ENCODE measurements at regions not wholly inside any gene's neighbourhood (a gene's known extent, or its start where the extent isn't known, plus 50 kb on each side); places are given as distances from the start of the nearest gene placed in this dataset.

- Histone ChIP-seq H3K9me3 (ENCODE audit: control insufficient read depth, insufficient read depth, low read length) (no peaks in the 10 kb centered on the region), H3K36me3 (ENCODE audit: control insufficient read depth, insufficient read depth, low read length) (no peaks in the 10 kb centered on the region), H3K27me3 (ENCODE audit: control insufficient read depth, insufficient read depth, low read length) (no peaks in the 10 kb centered on the region), H3K9me1 (ENCODE audit: insufficient read depth, low read length) (no peaks in the 10 kb centered on the region), H3K4ac (ENCODE audit: low read depth, low read length) (no peak overlapping the region), H2BK120ac (ENCODE audit: low read depth, low read length) (no peak overlapping the region), H3K27ac (ENCODE audit: insufficient read depth, low read length) (no peak overlapping the region), H3K9ac (ENCODE audit: low read depth, low read length) (no peak overlapping the region), H2AK9ac (replicated peaks; ENCODE audit: low read depth, low read length, poor library complexity) (no peak overlapping the region), H3K18ac (ENCODE audit: low read depth, low read length) (no peak overlapping the region), H4K8ac (ENCODE audit: low read depth in 2 of 2, low read length in 2 of 2) (no peak overlapping the region), H3K14ac (replicated peaks; ENCODE audit: low read depth, low read length) (no peak overlapping the region), H2BK15ac (ENCODE audit: low read depth, low read length) (no peak overlapping the region), H3K23ac (ENCODE audit: low read depth, low read length) (no peak overlapping the region), H3K79me1 (ENCODE audit: low read depth in 1 of 2, low read length in 2 of 2) (no peaks in the 10 kb centered on the region), H4K5ac (ENCODE audit: low read depth, low read length) (no peak overlapping the region), H2AFZ (replicated peaks; ENCODE audit: low read length, poor library complexity) (no peak overlapping the region), H3K56ac (ENCODE audit: extremely low read depth, insufficient read depth, low read length) (no peak overlapping the region), H3K4me2 (ENCODE audit: low read depth, low read length) (no peak overlapping the region), H3K4me3 (ENCODE audit: insufficient read depth, low read depth, low read length) (no peak overlapping the region), H3K4me1 (ENCODE audit: control insufficient read depth, insufficient read depth, low read length) (no peaks in the 10 kb centered on the region), H4K20me1 (ENCODE audit: insufficient read depth, low read length) (no peaks in the 10 kb centered on the region), H2AK5ac (ENCODE audit: low read depth, low read length) (no peak overlapping the region), H2BK20ac (ENCODE audit: low read depth, low read length) (no peak overlapping the region), H2BK5ac (ENCODE audit: low read depth, low read length, poor library complexity, severe bottlenecking) (no peak overlapping the region), H4K91ac (ENCODE audit: insufficient read depth, low read depth, low read length) (no peak overlapping the region)
- WGBS, 2 experiments (ENCODE audit: extremely low coverage in 2 of 2, insufficient read length in 1 of 2), result no CpG with 5 or more reads among the region's 3 CpGs
- BruUV-seq (replicated peaks), result no TSS peak
- POLR2A ChIA-PET (ENCODE audit: unreplicated experiment), result no interaction called here
- in situ Hi-C loops (cut with MboI; ENCODE audit: low sequenced_read_pairs) (no loop called here), dilution Hi-C loops (cut with HindIII; ENCODE audit: low sequenced_read_pairs, unreplicated experiment) (no loop called here), intact Hi-C loops (cut with micrococcal nuclease) (no loop called here)
- DNase-seq (no peak), ATAC-seq (ENCODE audit: low read depth) (no peak)
- no peak for TF ChIP-seq BHLHE40 (IDR thresholded peaks at IDR 0.05; ENCODE audit: low read depth, low read length)
- CTCF ChIA-PET, result no interaction called here
Observed at GRCh38 chr9:12351293-12352044, 341.7 kb upstream of the TYRP1 start.

All from IMR-90 (cell line).